ENCODE measurements at regions not wholly inside any gene's neighbourhood (a gene's known extent, or its start where the extent isn't known, plus 50 kb on each side); places are given as distances from the start of the nearest gene placed in this dataset.

- Histone ChIP-seq H2AFZ (ENCODE audit: low read depth, low read length, poor library complexity, severe bottlenecking) (no peak overlapping the region), H3K4me1 (ENCODE audit: control insufficient read depth in 1 of 2, insufficient read depth in 2 of 2, low read length in 2 of 2) (no peaks in the 10 kb centered on the region), H3K27me3 (ENCODE audit: insufficient read depth, low read length) (no peaks in the 10 kb centered on the region), H3K9ac (ENCODE audit: low read length) (no peak overlapping the region), H3K27ac (ENCODE audit: low read depth, low read length) (no peak overlapping the region), H3K36me3 (ENCODE audit: control insufficient read depth in 1 of 2, insufficient read depth in 2 of 2, low read length in 2 of 2) (no peaks in the 10 kb centered on the region), H3K4me3 (replicated peaks in 1 of 2; ENCODE audit: low read depth in 1 of 2, low read length in 2 of 2) (no peak overlapping the region), H3K9me2 (ENCODE audit: insufficient read depth) (no peaks in the 10 kb centered on the region), H4K20me1 (ENCODE audit: insufficient read depth) (no peaks in the 10 kb centered on the region), H3K9me3 (ENCODE audit: control insufficient read depth in 1 of 2, insufficient read depth in 1 of 2, low read depth in 1 of 2, low read length in 2 of 2) (peaks cover 8 to 16% of the 10 kb centered on the region in 2 experiments; a peak in 2 of 4 replicates), H3K79me2 (ENCODE audit: insufficient read depth, low read length) (no peaks in the 10 kb centered on the region), H3K4me2 (ENCODE audit: low read length) (no peak overlapping the region)
- POLR2A ChIA-PET: no interaction called here
- no peak for ATAC-seq
- RAD21 ChIA-PET (ENCODE audit: low non-redundant PET in 1 of 2, low total read pairs in 2 of 2, uncharacterized antibody in 2 of 2, unreplicated experiment in 2 of 2): no interaction called here
- no peak for DNase-seq (ENCODE audit: low read depth, low spot score)
- CTCF ChIA-PET: no interaction called here
- no TSS peak for BruUV-seq (replicated peaks)
- intact Hi-C loops (cut with micrococcal nuclease): no loop called here
- no peak for TF ChIP-seq FOSL1 (IDR thresholded peaks at IDR 0.05; ENCODE audit: low read depth)
- no peak for TF ChIP-seq CEBPB (IDR thresholded peaks at IDR 0.05; ENCODE audit: low read depth)
- TF ChIP-seq CTCF (IDR thresholded peaks at IDR 0.05 in 2 of 3, conservative IDR thresholded peaks at IDR 0.05 in 1 of 3; ENCODE audit: borderline replicate concordance in 1 of 3, insufficient read depth in 1 of 3, low read depth in 2 of 3, low read length in 2 of 3): no peak
- TF ChIP-seq CBX3 (IDR thresholded peaks at IDR 0.05; ENCODE audit: low read depth): no peak
- TF ChIP-seq SP1 (IDR thresholded peaks at IDR 0.05; ENCODE audit: low read depth): no peak
- no peak for TF ChIP-seq REST (IDR thresholded peaks at IDR 0.05; ENCODE audit: low read depth)
- TF ChIP-seq ELF1 (IDR thresholded peaks at IDR 0.05; ENCODE audit: borderline replicate concordance, low read depth): no peak
- TF ChIP-seq SIN3A (IDR thresholded peaks at IDR 0.05; ENCODE audit: low read depth): no peak
- no peak for TF ChIP-seq MAX (IDR thresholded peaks at IDR 0.05)
- TF ChIP-seq ZNF274 (IDR thresholded peaks at IDR 0.05; ENCODE audit: low read depth, low read length): no peak
- TF ChIP-seq ATF3 (IDR thresholded peaks at IDR 0.05): no peak
- TF ChIP-seq EZH2 (IDR thresholded peaks at IDR 0.05): no peak
- TF ChIP-seq, protein P1, sequence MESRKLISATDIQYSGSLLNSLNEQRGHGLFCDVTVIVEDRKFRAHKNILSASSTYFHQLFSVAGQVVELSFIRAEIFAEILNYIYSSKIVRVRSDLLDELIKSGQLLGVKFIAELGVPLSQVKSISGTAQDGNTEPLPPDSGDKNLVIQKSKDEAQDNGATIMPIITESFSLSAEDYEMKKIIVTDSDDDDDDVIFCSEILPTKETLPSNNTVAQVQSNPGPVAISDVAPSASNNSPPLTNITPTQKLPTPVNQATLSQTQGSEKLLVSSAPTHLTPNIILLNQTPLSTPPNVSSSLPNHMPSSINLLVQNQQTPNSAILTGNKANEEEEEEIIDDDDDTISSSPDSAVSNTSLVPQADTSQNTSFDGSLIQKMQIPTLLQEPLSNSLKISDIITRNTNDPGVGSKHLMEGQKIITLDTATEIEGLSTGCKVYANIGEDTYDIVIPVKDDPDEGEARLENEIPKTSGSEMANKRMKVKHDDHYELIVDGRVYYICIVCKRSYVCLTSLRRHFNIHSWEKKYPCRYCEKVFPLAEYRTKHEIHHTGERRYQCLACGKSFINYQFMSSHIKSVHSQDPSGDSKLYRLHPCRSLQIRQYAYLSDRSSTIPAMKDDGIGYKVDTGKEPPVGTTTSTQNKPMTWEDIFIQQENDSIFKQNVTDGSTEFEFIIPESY (IDR thresholded peaks at IDR 0.05; ENCODE audit: extremely low read depth, insufficient replicate concordance, low read length): no peak
- TF ChIP-seq EZH2phosphoT487 (IDR thresholded peaks at IDR 0.05; ENCODE audit: borderline replicate concordance): no peak
- no peak for TF ChIP-seq RAD21 (IDR thresholded peaks at IDR 0.05; ENCODE audit: low read depth)
- TF ChIP-seq EGR1 (IDR thresholded peaks at IDR 0.05; ENCODE audit: low read depth): no peak
- no peak for TF ChIP-seq TCF7L2 (IDR thresholded peaks at IDR 0.05; ENCODE audit: borderline replicate concordance, extremely low read depth, insufficient read depth, insufficient read length)
- no peak for TF ChIP-seq YY1 (IDR thresholded peaks at IDR 0.05; ENCODE audit: extremely low read depth, insufficient replicate concordance, low read depth, low read length)
These were observed 182.4 kb upstream of the TOM1L1 start for GRCh38 chr17:54718286-54718685.
